Adrenal gland (tissue), 5 donors: ENCODE measurements at regions not wholly inside any gene's neighbourhood (a gene's known extent, or its start where the extent isn't known, plus 50 kb on each side); places are given as distances from the start of the nearest gene placed in this dataset.

Experiments
- CTCF ChIP-seq, 6 experiments: fragments of 450-650 bp in 4 of 6; fragments of 200-600 bp in 2 of 6; sonication (generic) in 1 of 6; IDR thresholded peaks; 1 replicate in 5 of 6; 2 replicates in 1 of 6; pipeline versions ENCODE4 v1.5.1 to v1.8.0; 2016 to 2021; ENCODE audit warnings: antibody characterized with exemption in 6 of 6, mild to moderate bottlenecking in 2 of 6, moderate library complexity in 1 of 6
- POLR2A ChIP-seq, 2 donors: fragments of 450-650 bp; IDR thresholded peaks; one replicate each; pipeline ENCODE4 v1.6.1; 2017; ENCODE audit warnings: antibody characterized with exemption in 2 of 2, mild to moderate bottlenecking in 2 of 2, moderate library complexity in 1 of 2
- donor health status: DM: no; HTN: no; CAD: no.

- TF ChIP-seq CTCF (IDR thresholded peaks at IDR 0.05) (no peak), POLR2A (IDR thresholded peaks at IDR 0.05) (no peak)
Observed at GRCh38 chr6:92047860-92048259, 1371.5 kb downstream of the EPHA7 start.
